Duodenal mucosa (tissue), 2 donors: ENCODE measurements at regions not wholly inside any gene's neighbourhood (a gene's known extent, or its start where the extent isn't known, plus 50 kb on each side); places are given as distances from the start of the nearest gene placed in this dataset.

ENCODE experiments used
- H3K27ac ChIP-seq: one replicate; pipeline ENCODE4 v1.7.0; 2013; ENCODE audit warnings: low read depth, low read length
- H3K27me3 ChIP-seq, 2 donors: one replicate each; pipeline ENCODE4 v1.7.0; 2013; ENCODE audit warnings: low read length in 2 of 2, control low read depth in 1 of 2; ENCODE audit not compliant: insufficient read depth in 2 of 2, control insufficient read depth in 1 of 2
- H3K36me3 ChIP-seq, 2 donors: one replicate each; pipeline ENCODE4 v1.7.0; 2013; ENCODE audit warnings: low read length in 2 of 2, control low read depth in 1 of 2; ENCODE audit not compliant: insufficient read depth in 2 of 2, control insufficient read depth in 1 of 2
- H3K4me1 ChIP-seq, 2 donors: one replicate each; pipeline ENCODE4 v1.7.0; 2013; ENCODE audit warnings: low read length in 2 of 2, control low read depth in 1 of 2; ENCODE audit not compliant: insufficient read depth in 2 of 2, control insufficient read depth in 1 of 2
- H3K4me3 ChIP-seq, 2 donors: one replicate each; pipeline ENCODE4 v1.7.0; 2013; ENCODE audit warnings: low read length in 2 of 2, low read depth in 1 of 2
- H3K9ac ChIP-seq, 2 donors: one replicate each; pipeline ENCODE4 v1.7.0; 2013; ENCODE audit warnings: low read length in 2 of 2, low read depth in 1 of 2
- H3K9me3 ChIP-seq, 2 donors: one replicate each; pipeline ENCODE4 v1.7.0; 2013; ENCODE audit warnings: low read length in 2 of 2, control low read depth in 1 of 2; ENCODE audit not compliant: control insufficient read depth in 1 of 2

DNA sequence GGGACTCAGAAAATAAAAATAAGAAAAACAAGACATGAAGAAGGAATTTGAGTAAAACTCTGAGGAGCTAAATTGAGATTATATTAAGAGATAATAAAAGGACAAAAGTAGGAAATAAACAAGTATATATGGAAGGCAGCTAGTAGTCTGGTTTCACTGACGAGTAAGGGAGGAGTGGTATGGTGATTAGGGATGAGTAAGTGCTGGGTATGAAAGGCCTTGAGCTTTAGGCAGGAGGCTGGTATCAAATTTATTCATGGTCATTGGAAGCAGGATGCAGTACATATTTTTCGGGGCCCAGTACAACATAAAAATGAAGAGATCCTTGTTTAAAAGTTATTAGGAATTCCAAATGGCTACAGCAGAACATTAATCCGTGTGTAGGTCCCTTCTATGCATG lies 789.7 kb upstream of the PRMT6 start:
- peaks cover 10 to 18% of the 10 kb centered on the region in 2 donors for H3K9me3 ChIP-seq
- no peak overlapping the region for H3K9ac ChIP-seq
- H3K4me3 ChIP-seq, result no peak overlapping the region
- no peaks in the 10 kb centered on the region for H3K36me3 ChIP-seq
- H3K4me1 ChIP-seq, result no peaks in the 10 kb centered on the region
- H3K27me3 ChIP-seq, result no peaks in the 10 kb centered on the region
- H3K27ac ChIP-seq, result no peak overlapping the region

DNA sequence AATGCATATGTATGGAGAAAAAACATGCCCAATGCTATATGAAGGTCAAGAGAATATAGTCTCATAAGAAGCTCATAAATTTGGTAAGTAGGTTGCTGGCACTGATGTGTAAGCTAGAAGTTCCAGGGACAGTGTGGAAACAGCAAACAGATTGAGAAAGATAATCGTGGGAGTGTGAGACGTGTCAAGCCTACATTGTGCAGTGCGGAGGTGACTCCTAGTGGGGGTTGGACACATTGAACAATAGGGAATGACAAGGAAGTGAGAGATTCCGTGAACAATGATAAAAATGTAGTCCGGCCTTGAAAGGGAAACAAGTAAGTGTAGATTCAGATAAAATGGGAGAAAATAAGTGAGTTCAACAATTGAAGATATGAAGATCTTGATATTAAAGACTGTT lies 788.4 kb upstream of the PRMT6 start:
- no peak overlapping the region for H3K9ac ChIP-seq
- no peak overlapping the region for H3K4me3 ChIP-seq
- H3K36me3 ChIP-seq, result no peaks in the 10 kb centered on the region
- H3K27me3 ChIP-seq, result no peaks in the 10 kb centered on the region
- H3K9me3 ChIP-seq, result peaks cover 10 to 20% of the 10 kb centered on the region in 2 donors
- no peak overlapping the region for H3K27ac ChIP-seq
- no peaks in the 10 kb centered on the region for H3K4me1 ChIP-seq

DNA sequence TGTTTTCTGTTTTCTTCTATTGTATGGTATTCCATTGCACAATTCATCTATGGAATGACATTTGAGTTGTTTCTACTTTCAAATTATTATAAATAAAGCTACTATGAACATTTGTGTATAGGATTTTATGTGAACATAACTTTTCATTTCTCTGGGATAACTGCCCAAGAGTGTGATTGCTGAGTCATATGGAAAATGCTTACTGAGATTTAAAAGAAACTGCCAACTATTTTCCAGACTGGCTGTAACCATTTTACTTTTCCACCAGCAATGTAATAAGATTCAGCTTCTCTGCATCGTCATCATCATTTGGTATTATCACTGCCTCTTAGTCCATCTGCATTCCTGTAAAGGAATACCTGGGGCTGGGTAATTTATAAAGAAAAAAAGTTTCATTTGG lies 779.6 kb upstream of the PRMT6 start:
- Histone ChIP-seq H3K36me3 (no peaks in the 10 kb centered on the region), H3K9ac (no peak overlapping the region), H3K27ac (no peak overlapping the region), H3K27me3 (no peaks in the 10 kb centered on the region), H3K9me3 (peaks cover 6 to 9% of the 10 kb centered on the region in 2 donors), H3K4me3 (no peak overlapping the region), H3K4me1 (no peaks in the 10 kb centered on the region)

DNA sequence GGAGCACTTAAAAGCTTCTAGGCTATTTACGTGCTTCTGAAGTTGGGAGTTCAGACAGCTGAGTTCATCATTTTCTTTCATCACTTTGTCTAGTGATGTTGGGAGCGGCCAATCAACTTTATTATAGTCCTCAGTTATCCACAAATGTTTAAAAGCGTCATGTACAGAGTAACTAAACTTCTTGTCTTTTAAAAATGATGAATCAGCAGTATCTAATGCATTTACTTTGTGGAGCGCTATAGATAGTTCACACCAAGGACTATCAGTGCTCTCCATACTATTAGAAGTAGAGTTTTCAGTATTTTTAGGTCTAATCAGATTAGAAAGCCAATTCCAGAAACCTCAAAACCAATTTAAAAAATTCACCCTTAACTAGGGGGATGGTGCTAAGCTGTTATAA lies 778.7 kb upstream of the PRMT6 start:
- Histone ChIP-seq H3K9ac (no peak overlapping the region), H3K27me3 (no peaks in the 10 kb centered on the region), H3K36me3 (no peaks in the 10 kb centered on the region), H3K9me3 (peaks cover 6 to 13% of the 10 kb centered on the region in 2 donors), H3K4me1 (no peaks in the 10 kb centered on the region), H3K27ac (no peak overlapping the region), H3K4me3 (no peak overlapping the region)

DNA sequence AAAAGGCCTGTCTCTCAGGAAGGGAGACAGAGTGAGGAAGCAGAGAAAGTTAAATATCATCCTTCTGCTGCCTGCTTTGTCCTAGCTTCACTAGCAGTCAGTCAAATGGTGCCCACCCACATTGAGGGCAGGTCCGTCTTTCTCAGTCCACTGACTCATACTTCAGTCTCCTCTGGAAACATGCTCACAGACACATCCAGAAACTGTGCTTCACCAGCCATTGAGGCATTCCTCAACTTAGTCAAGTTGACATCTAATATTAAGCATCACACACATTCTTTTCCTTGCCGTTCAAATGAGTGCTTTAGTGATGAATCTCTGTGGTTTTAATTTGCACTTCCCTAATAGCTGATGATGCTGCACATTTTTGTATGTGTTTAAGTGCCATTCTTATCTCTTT lies 777.8 kb upstream of the PRMT6 start:
- no peak overlapping the region for H3K9ac ChIP-seq
- H3K4me3 ChIP-seq, result no peak overlapping the region
- no peaks in the 10 kb centered on the region for H3K36me3 ChIP-seq
- H3K4me1 ChIP-seq, result no peaks in the 10 kb centered on the region
- no peaks in the 10 kb centered on the region for H3K27me3 ChIP-seq
- peaks cover 6 to 13% of the 10 kb centered on the region in 2 donors for H3K9me3 ChIP-seq
- no peak overlapping the region for H3K27ac ChIP-seq

DNA sequence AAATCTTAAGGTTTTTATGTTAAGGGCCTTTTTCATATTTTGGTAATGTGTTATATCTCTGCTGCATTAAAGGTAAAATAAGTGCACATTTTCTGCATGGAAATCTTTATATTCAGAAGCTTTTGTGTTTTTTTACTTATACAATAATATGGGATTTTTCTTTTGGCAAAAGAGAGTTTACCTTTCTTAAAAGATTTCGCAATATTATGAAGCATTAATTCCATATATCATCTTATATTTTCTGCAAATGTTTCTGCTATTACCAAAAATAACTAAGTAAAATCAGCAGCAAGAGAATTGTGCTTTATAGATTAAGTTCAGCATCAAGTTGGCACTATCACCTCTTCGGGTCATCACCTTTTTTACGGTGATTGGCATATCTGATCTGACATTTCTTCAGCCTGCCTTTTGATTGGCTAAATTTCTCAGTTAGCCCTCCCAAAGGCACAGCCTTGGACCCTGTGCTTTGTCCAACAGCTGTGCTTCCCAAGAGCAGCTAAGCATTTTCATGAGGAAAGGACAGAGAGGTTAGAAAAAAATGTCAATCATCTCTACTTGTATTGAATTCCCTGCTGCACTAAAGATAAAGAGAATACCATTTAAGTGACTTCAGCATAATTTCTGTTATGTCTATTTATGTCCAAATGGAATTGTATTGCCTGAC lies 767.1 kb upstream of the PRMT6 start:
- no peak overlapping the region for H3K9ac ChIP-seq
- H3K27me3 ChIP-seq, result no peaks in the 10 kb centered on the region
- H3K4me3 ChIP-seq, result no peak overlapping the region
- no peaks in the 10 kb centered on the region for H3K4me1 ChIP-seq
- peaks cover 5% of the 10 kb centered on the region in 2 donors for H3K9me3 ChIP-seq
- no peaks in the 10 kb centered on the region for H3K36me3 ChIP-seq
- H3K27ac ChIP-seq, result no peak overlapping the region

DNA sequence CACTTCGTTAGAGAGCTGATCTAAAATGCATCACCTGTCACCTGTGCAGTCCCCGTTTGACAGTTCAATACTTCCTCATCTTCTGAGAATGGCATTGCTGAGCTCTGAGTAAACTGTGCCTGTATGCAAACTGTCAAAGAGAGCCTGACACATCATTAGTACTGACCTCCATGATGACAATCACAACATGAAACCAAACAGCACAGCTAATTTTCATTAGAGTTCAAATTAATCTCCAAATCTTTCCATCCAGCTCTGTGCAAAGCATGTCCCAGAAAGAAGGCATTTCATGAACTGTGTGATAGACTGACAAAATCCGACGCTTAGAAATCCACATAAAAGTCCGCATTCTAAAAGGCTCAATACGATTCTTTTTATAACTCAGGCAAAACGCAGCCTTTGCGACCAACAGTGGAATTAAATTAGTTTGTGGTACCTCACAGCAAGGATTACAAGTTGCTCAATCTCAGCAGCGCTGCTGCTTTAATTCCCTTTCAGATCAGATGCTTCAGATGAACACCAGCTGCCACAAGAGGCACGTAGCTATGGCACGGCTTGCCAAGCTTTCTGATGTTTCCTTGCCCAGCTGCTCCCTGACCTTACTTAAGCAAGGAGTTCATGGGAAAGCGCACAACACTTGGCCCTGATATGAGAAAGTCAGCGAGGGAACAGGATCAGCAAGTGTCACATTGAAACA lies 765.5 kb upstream of the PRMT6 start:
- no peak overlapping the region for H3K4me3 ChIP-seq
- H3K9me3 ChIP-seq, result peaks cover 5% of the 10 kb centered on the region in 2 donors
- H3K36me3 ChIP-seq, result no peaks in the 10 kb centered on the region
- no peaks in the 10 kb centered on the region for H3K4me1 ChIP-seq
- no peaks in the 10 kb centered on the region for H3K27me3 ChIP-seq
- no peak overlapping the region for H3K27ac ChIP-seq
- H3K9ac ChIP-seq, result no peak overlapping the region

DNA sequence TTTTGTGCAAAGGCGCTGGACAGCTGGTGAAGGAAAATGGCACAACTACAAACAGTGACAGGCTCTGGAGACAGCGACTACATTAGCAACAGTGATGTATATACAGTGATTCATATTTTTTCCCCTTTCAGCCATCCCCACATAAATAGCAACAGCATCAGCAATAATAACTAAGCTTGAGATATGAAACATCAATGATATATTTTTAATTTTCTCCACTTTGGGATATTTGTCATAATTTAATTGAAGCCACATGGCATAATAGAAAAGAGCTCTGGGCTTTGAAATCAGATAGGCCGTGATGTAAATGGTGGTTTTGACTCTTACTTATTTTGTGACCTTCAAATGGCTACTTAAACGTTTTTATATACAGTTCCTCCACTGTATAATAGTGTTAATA lies 764.3 kb upstream of the PRMT6 start:
- Histone ChIP-seq H3K9me3 (peaks cover 5% of the 10 kb centered on the region in 2 donors), H3K36me3 (no peaks in the 10 kb centered on the region), H3K4me3 (no peak overlapping the region), H3K4me1 (no peaks in the 10 kb centered on the region), H3K27ac (no peak overlapping the region), H3K9ac (no peak overlapping the region), H3K27me3 (no peaks in the 10 kb centered on the region)

DNA sequence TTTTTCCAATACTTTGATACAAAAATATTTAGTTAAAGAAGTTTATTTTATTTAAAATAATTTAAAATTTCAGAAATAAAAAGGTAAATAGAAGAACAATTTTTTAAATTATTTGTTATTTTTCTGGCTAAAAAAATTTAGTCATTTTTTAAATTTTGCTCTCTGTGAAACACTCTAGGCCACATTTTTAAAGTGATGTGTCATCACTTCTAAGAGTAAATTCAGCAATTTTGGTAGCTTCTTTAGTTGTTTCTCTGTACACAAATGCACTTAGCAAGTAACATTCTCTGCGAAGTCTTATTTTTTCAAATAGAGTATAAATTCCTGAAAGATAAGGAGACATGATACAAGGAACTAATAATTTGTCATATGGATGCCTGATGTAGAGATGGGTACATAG lies 760.0 kb upstream of the PRMT6 start:
- Histone ChIP-seq H3K36me3 (no peaks in the 10 kb centered on the region), H3K9me3 (peaks cover 5% of the 10 kb centered on the region in 2 donors), H3K9ac (no peak overlapping the region), H3K4me3 (no peak overlapping the region), H3K27me3 (no peaks in the 10 kb centered on the region), H3K4me1 (no peaks in the 10 kb centered on the region), H3K27ac (no peak overlapping the region)

DNA sequence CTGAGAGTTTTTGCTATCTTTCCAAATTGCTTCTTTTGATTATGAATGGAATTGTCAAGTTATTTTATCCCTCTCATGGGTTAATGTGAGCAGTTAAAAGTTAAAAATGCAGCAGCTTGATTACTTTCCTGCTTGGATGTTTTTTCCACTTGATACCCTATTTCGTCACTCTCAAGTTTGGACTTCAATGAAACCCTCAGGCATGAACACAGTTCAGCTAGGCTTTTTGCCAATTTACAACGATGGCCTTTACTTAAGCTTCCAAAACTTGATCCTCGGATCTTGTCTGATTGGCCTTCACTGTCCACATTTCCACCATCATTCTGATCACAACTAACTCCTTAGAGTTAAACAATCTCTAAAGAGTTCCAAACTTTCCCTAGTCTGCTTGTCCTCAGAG lies 752.4 kb upstream of the PRMT6 start:
- Histone ChIP-seq H3K36me3 (no peaks in the 10 kb centered on the region), H3K27ac (no peak overlapping the region), H3K27me3 (no peaks in the 10 kb centered on the region), H3K9ac (no peak overlapping the region), H3K9me3 (peaks cover 14 to 30% of the 10 kb centered on the region in 2 donors), H3K4me1 (no peaks in the 10 kb centered on the region), H3K4me3 (no peak overlapping the region)
